WTC11 (cell line): ENCODE measurements at regions not wholly inside any gene's neighbourhood (a gene's known extent, or its start where the extent isn't known, plus 50 kb on each side); places are given as distances from the start of the nearest gene placed in this dataset.

Experiments
- ATAC-seq: fragments of 200-7000 bp; cut with Tn5 transposase; 2 replicates; pipeline ENCODE4 v1.10.0; 2021; ENCODE audit warnings: mild to moderate bottlenecking, moderate library complexity
- CTCF ChIA-PET: fragments of 300-600 bp; sonication (Branson Sonifier 250); formaldehyde crosslinking; loops from one replicate; lab custom pipeline; 2021; ENCODE audit warnings: antibody characterized with exemption; lab: Charles Lee
- POLR2A ChIA-PET: fragments of 350-600 bp; sonication (Branson Sonifier 250); formaldehyde crosslinking; loops from one replicate; lab custom pipeline; 2021; ENCODE audit warnings: antibody characterized with exemption; lab: Charles Lee
- DNase-seq: peaks from one replicate; pipeline ENCODE4 v3.0.0; 2021; ENCODE audit warnings: low spot score
- H3K27ac Mint-ChIP-seq: 2 replicates; pipeline ENCODE4 v1.8.0; 2021; ENCODE audit warnings: mixed read lengths
- H3K27me3 Mint-ChIP-seq: 2 replicates; pipeline ENCODE4 v1.8.0; 2021; ENCODE audit warnings: low read depth, mild to moderate bottlenecking, moderate library complexity, mixed read lengths
- H3K36me3 Mint-ChIP-seq: 2 replicates; pipeline ENCODE4 v1.8.0; 2021; ENCODE audit warnings: mixed read lengths
- H3K4me1 Mint-ChIP-seq: 2 replicates; pipeline ENCODE4 v1.8.0; 2022; ENCODE audit warnings: mixed read lengths
- H3K4me3 Mint-ChIP-seq: 2 replicates; pipeline ENCODE4 v1.8.0; 2021; ENCODE audit warnings: mild to moderate bottlenecking, moderate library complexity, mixed read lengths
- H3K9me3 Mint-ChIP-seq: 2 replicates; pipeline ENCODE4 v1.8.0; 2021; ENCODE audit warnings: mixed read lengths
- EMX1 ChIP-seq: fragments of 250-450 bp; sonication (Bioruptor Pico); IDR thresholded peaks from 2 replicates; pipeline ENCODE4 v1.8.0; 2021; ENCODE audit warnings: mild to moderate bottlenecking
- FOXJ3 ChIP-seq: sonication (generic); formaldehyde crosslinking; IDR thresholded peaks from 2 replicates; pipeline ENCODE4 v1.9.0; 2021; ENCODE audit warnings: missing genetic modification reagents, mild to moderate bottlenecking, borderline replicate concordance
- MXD4 ChIP-seq: fragments of 250-450 bp; sonication (Bioruptor Pico); IDR thresholded peaks from 2 replicates; pipeline ENCODE4 v1.8.0; 2021; ENCODE audit warnings: mild to moderate bottlenecking, moderate library complexity, borderline replicate concordance
- SMAD3 ChIP-seq: sonication (generic); formaldehyde crosslinking; IDR thresholded peaks from 2 replicates; pipeline ENCODE4 v1.8.0; 2022; ENCODE audit warnings: missing genetic modification reagents, mild to moderate bottlenecking, borderline replicate concordance
- SMAD4 ChIP-seq: sonication (generic); formaldehyde crosslinking; IDR thresholded peaks from 2 replicates; pipeline ENCODE4 v1.8.0; 2022; ENCODE audit warnings: mild to moderate bottlenecking, missing genetic modification reagents
- SOX15 ChIP-seq: fragments of 250-450 bp; sonication (Bioruptor Pico); IDR thresholded peaks from 2 replicates; pipeline ENCODE4 v1.9.0; 2021; ENCODE audit warnings: mild to moderate bottlenecking
- TCF7 ChIP-seq: sonication (generic); formaldehyde crosslinking; IDR thresholded peaks from 2 replicates; pipeline ENCODE4 v1.8.0; 2022; ENCODE audit warnings: mild to moderate bottlenecking, low read depth, missing genetic modification reagents, moderate library complexity
- TEAD1 ChIP-seq: sonication (generic); formaldehyde crosslinking; IDR thresholded peaks from 2 replicates; pipeline ENCODE4 v1.8.0; 2022; ENCODE audit warnings: mild to moderate bottlenecking, missing genetic modification reagents
- TP53 ChIP-seq: sonication (generic); formaldehyde crosslinking; IDR thresholded peaks from 2 replicates; pipeline ENCODE4 v1.8.1; 2023; ENCODE audit warnings: mild to moderate bottlenecking, missing genetic modification reagents
- ZNF263 ChIP-seq: sonication (generic); formaldehyde crosslinking; IDR thresholded peaks from 2 replicates; pipeline ENCODE4 v1.8.1; 2022; ENCODE audit warnings: low read depth, mild to moderate bottlenecking, moderate library complexity, missing genetic modification reagents
- ZNF317 ChIP-seq: sonication (generic); formaldehyde crosslinking; IDR thresholded peaks from 2 replicates; pipeline ENCODE4 v1.8.1; 2023; ENCODE audit warnings: low read depth, mild to moderate bottlenecking, moderate library complexity, missing genetic modification reagents, borderline replicate concordance
- ZNF423 ChIP-seq: fragments of 250-450 bp; sonication (Bioruptor Pico); IDR thresholded peaks from 2 replicates; pipeline ENCODE4 v2.1.2; 2022; ENCODE audit warnings: mild to moderate bottlenecking, moderate library complexity
- TF ChIP-seq, protein P1 (sequence below): sonication (generic); formaldehyde crosslinking; IDR thresholded peaks from 2 replicates; pipeline ENCODE4 v1.8.1; 2023; ENCODE audit warnings: mild to moderate bottlenecking, missing genetic modification reagents, borderline replicate concordance
- TF ChIP-seq, protein P2 (sequence below): sonication (generic); formaldehyde crosslinking; IDR thresholded peaks from 2 replicates; pipeline ENCODE4 v1.8.0; 2022; ENCODE audit warnings: mild to moderate bottlenecking, missing genetic modification reagents
- TF ChIP-seq, protein P3 (sequence below): sonication (generic); formaldehyde crosslinking; IDR thresholded peaks from 2 replicates; pipeline ENCODE4 v1.8.0; 2023; ENCODE audit warnings: missing genetic modification reagents
- TF ChIP-seq, protein P4 (sequence below): fragments of 250-450 bp; sonication (Bioruptor Pico); IDR thresholded peaks from 2 replicates; pipeline ENCODE4 v1.9.0; 2021; ENCODE audit warnings: mild to moderate bottlenecking
- TF ChIP-seq, protein P5 (sequence below): sonication (generic); formaldehyde crosslinking; IDR thresholded peaks from 2 replicates; pipeline ENCODE4 v1.8.1; 2022; ENCODE audit warnings: mild to moderate bottlenecking, missing genetic modification reagents, moderate library complexity, borderline replicate concordance
- TF ChIP-seq, protein P6 (sequence below): sonication (generic); formaldehyde crosslinking; IDR thresholded peaks from 2 replicates; pipeline ENCODE4 v1.8.1; 2023; ENCODE audit warnings: mild to moderate bottlenecking, missing genetic modification reagents
- TF ChIP-seq, protein P7 (sequence below): sonication (generic); formaldehyde crosslinking; IDR thresholded peaks from 2 replicates; pipeline ENCODE4 v1.8.1; 2022; ENCODE audit warnings: mild to moderate bottlenecking, moderate library complexity, missing genetic modification reagents

DNA sequence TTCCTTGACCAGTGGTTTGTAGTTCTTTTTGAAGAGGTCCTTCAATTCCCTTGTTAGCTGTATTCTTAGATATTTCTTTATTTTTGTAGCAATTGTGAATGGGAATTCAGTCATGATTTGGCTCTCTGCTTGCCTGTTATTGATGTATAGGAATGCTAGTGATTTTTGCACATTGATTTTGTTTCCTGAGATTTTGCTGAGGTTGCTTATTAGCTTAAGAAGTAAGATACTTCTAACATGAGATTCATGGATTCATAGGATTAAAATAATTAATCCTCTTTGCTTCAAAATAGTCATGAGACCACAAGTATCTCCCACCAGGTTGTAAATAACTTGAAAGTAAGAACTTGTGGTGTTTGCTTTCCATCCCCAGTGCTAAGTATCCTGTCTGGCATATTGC is 308.9 kb downstream of the DTHD1 start (continued):
- TF ChIP-seq, protein P1, sequence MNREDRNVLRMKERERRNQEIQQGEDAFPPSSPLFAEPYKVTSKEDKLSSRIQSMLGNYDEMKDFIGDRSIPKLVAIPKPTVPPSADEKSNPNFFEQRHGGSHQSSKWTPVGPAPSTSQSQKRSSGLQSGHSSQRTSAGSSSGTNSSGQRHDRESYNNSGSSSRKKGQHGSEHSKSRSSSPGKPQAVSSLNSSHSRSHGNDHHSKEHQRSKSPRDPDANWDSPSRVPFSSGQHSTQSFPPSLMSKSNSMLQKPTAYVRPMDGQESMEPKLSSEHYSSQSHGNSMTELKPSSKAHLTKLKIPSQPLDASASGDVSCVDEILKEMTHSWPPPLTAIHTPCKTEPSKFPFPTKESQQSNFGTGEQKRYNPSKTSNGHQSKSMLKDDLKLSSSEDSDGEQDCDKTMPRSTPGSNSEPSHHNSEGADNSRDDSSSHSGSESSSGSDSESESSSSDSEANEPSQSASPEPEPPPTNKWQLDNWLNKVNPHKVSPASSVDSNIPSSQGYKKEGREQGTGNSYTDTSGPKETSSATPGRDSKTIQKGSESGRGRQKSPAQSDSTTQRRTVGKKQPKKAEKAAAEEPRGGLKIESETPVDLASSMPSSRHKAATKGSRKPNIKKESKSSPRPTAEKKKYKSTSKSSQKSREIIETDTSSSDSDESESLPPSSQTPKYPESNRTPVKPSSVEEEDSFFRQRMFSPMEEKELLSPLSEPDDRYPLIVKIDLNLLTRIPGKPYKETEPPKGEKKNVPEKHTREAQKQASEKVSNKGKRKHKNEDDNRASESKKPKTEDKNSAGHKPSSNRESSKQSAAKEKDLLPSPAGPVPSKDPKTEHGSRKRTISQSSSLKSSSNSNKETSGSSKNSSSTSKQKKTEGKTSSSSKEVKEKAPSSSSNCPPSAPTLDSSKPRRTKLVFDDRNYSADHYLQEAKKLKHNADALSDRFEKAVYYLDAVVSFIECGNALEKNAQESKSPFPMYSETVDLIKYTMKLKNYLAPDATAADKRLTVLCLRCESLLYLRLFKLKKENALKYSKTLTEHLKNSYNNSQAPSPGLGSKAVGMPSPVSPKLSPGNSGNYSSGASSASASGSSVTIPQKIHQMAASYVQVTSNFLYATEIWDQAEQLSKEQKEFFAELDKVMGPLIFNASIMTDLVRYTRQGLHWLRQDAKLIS (CRISPR knock-in tag): no peak
- no peak for TF ChIP-seq SMAD3 (CRISPR knock-in tag)
- TF ChIP-seq FOXJ3 (CRISPR knock-in tag): no peak

DNA sequence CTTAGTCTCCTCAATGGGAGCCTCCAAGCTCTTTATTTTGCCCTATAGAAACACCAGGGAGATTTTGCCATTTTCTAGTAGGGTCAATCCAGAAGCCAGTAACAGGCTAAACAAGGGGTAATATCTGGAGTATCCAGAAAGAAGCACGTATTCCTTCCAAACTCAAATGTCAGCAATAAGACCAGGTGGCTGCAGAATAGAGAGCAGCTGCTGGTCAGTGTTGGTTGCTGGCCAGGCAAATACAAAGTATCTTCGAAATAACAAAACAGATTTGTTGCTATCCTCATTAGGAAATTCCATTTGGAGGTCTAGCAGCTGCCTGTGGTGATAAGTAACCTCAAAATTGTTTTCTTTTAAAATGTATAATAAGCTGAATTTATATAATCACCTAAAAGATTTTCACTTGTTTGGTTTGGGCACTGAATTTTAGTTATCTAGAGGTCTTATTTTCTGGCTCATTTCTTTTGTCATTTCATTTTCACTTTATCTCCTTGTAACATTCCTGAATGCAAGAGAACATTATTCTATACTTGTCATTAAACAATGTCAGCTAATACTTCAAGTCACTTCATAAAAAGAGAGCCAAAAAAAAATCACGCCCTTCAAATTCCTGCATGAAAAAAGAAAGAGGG is 320.6 kb downstream of the DTHD1 start:
- Mint-ChIP-seq H3K9me3 (peaks cover 9% of the 10 kb centered on the region), H3K4me3 (no peak overlapping the region), H3K27ac (no peak overlapping the region), H3K36me3 (peaks cover 3% of the 10 kb centered on the region; the same call in 1 of the 2 replicates), H3K27me3 (no peaks in the 10 kb centered on the region), H3K4me1 (peaks cover 11% of the 10 kb centered on the region)
- CTCF ChIA-PET: interaction anchor here (1.0 kb wide), 1 partner anchor 198 kb away, joined by 3 read pairs; no protein-coding TSS in a partner anchor
- POLR2A ChIA-PET: no interaction called here
- no peak for DNase-seq
- ATAC-seq: no peak
- TF ChIP-seq, protein P2, sequence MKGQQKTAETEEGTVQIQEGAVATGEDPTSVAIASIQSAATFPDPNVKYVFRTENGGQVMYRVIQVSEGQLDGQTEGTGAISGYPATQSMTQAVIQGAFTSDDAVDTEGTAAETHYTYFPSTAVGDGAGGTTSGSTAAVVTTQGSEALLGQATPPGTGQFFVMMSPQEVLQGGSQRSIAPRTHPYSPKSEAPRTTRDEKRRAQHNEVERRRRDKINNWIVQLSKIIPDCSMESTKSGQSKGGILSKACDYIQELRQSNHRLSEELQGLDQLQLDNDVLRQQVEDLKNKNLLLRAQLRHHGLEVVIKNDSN: no peak
- TF ChIP-seq, protein P3, sequence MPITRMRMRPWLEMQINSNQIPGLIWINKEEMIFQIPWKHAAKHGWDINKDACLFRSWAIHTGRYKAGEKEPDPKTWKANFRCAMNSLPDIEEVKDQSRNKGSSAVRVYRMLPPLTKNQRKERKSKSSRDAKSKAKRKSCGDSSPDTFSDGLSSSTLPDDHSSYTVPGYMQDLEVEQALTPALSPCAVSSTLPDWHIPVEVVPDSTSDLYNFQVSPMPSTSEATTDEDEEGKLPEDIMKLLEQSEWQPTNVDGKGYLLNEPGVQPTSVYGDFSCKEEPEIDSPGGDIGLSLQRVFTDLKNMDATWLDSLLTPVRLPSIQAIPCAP: no peak
- TF ChIP-seq, protein P4, sequence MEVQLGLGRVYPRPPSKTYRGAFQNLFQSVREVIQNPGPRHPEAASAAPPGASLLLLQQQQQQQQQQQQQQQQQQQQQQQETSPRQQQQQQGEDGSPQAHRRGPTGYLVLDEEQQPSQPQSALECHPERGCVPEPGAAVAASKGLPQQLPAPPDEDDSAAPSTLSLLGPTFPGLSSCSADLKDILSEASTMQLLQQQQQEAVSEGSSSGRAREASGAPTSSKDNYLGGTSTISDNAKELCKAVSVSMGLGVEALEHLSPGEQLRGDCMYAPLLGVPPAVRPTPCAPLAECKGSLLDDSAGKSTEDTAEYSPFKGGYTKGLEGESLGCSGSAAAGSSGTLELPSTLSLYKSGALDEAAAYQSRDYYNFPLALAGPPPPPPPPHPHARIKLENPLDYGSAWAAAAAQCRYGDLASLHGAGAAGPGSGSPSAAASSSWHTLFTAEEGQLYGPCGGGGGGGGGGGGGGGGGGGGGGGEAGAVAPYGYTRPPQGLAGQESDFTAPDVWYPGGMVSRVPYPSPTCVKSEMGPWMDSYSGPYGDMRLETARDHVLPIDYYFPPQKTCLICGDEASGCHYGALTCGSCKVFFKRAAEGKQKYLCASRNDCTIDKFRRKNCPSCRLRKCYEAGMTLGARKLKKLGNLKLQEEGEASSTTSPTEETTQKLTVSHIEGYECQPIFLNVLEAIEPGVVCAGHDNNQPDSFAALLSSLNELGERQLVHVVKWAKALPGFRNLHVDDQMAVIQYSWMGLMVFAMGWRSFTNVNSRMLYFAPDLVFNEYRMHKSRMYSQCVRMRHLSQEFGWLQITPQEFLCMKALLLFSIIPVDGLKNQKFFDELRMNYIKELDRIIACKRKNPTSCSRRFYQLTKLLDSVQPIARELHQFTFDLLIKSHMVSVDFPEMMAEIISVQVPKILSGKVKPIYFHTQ (CRISPR knock-in tag): no peak
- TF ChIP-seq SMAD4 (CRISPR knock-in tag): no peak
- no peak for TF ChIP-seq ZNF423 (CRISPR knock-in tag)
- TF ChIP-seq TEAD1 (CRISPR knock-in tag): no peak
- TF ChIP-seq MXD4 (CRISPR knock-in tag): no peak
- no peak for TF ChIP-seq ZNF263 (CRISPR knock-in tag)
- TF ChIP-seq SOX15 (CRISPR knock-in tag): no peak
- no peak for TF ChIP-seq EMX1 (CRISPR knock-in tag)
- TF ChIP-seq TCF7: no peak
- TF ChIP-seq, protein P5, sequence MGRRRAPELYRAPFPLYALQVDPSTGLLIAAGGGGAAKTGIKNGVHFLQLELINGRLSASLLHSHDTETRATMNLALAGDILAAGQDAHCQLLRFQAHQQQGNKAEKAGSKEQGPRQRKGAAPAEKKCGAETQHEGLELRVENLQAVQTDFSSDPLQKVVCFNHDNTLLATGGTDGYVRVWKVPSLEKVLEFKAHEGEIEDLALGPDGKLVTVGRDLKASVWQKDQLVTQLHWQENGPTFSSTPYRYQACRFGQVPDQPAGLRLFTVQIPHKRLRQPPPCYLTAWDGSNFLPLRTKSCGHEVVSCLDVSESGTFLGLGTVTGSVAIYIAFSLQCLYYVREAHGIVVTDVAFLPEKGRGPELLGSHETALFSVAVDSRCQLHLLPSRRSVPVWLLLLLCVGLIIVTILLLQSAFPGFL (CRISPR knock-in tag): no peak
- TF ChIP-seq, protein P6, sequence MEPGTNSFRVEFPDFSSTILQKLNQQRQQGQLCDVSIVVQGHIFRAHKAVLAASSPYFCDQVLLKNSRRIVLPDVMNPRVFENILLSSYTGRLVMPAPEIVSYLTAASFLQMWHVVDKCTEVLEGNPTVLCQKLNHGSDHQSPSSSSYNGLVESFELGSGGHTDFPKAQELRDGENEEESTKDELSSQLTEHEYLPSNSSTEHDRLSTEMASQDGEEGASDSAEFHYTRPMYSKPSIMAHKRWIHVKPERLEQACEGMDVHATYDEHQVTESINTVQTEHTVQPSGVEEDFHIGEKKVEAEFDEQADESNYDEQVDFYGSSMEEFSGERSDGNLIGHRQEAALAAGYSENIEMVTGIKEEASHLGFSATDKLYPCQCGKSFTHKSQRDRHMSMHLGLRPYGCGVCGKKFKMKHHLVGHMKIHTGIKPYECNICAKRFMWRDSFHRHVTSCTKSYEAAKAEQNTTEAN (CRISPR knock-in tag): no peak
- no peak for TF ChIP-seq FOXJ3 (CRISPR knock-in tag)
- TF ChIP-seq, protein P7, sequence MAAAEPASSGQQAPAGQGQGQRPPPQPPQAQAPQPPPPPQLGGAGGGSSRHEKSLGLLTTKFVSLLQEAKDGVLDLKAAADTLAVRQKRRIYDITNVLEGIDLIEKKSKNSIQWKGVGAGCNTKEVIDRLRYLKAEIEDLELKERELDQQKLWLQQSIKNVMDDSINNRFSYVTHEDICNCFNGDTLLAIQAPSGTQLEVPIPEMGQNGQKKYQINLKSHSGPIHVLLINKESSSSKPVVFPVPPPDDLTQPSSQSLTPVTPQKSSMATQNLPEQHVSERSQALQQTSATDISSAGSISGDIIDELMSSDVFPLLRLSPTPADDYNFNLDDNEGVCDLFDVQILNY (CRISPR knock-in tag): no peak
- no peak for TF ChIP-seq ZNF317
- TF ChIP-seq TP53 (CRISPR knock-in tag): no peak
